ENCODE measurements at regions not wholly inside any gene's neighbourhood (a gene's known extent, or its start where the extent isn't known, plus 50 kb on each side); places are given as distances from the start of the nearest gene placed in this dataset.

DNA sequence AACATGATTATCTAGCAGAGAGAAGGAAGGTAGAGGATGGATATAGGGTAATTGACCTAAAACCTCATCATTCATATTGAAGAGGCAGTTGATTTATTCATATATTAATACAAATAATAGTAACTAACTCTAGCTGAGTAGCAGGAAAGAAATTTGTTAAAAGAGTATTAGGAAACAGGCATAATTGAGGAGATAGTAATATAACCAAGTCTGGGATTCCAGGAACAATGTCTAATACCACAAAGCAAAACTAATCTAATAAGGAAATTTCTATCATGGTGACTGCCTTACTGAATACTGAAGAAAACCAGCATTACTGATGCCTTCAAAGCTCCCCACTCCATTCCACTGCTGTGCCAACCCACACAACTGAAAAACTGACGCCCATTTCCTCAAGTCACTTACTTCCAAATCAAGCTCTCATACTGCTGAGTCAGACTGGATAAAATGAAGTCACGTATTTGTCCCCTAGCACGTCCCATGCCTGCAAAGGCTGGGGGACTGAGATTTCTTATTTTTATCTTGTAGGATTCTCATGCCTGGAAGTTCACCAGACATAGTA, 153.9 kb downstream of the SMC2 start:
- no peak for DNase-seq
- H3K4me1 ChIP-seq (ENCODE audit: low read depth) = no peaks in the 10 kb centered on the region
- intact Hi-C loops (cut with DNase I, micrococcal nuclease) = no loop called here
- ATAC-seq = no peak
- TF ChIP-seq, protein P1, sequence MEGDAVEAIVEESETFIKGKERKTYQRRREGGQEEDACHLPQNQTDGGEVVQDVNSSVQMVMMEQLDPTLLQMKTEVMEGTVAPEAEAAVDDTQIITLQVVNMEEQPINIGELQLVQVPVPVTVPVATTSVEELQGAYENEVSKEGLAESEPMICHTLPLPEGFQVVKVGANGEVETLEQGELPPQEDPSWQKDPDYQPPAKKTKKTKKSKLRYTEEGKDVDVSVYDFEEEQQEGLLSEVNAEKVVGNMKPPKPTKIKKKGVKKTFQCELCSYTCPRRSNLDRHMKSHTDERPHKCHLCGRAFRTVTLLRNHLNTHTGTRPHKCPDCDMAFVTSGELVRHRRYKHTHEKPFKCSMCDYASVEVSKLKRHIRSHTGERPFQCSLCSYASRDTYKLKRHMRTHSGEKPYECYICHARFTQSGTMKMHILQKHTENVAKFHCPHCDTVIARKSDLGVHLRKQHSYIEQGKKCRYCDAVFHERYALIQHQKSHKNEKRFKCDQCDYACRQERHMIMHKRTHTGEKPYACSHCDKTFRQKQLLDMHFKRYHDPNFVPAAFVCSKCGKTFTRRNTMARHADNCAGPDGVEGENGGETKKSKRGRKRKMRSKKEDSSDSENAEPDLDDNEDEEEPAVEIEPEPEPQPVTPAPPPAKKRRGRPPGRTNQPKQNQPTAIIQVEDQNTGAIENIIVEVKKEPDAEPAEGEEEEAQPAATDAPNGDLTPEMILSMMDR (IDR thresholded peaks at IDR 0.05) = no peak
- no peaks in the 10 kb centered on the region for H3K36me3 ChIP-seq (ENCODE audit: low read depth)
- H3K4me3 ChIP-seq = no peak overlapping the region
- no peaks in the 10 kb centered on the region for H3K9me3 ChIP-seq

DNA sequence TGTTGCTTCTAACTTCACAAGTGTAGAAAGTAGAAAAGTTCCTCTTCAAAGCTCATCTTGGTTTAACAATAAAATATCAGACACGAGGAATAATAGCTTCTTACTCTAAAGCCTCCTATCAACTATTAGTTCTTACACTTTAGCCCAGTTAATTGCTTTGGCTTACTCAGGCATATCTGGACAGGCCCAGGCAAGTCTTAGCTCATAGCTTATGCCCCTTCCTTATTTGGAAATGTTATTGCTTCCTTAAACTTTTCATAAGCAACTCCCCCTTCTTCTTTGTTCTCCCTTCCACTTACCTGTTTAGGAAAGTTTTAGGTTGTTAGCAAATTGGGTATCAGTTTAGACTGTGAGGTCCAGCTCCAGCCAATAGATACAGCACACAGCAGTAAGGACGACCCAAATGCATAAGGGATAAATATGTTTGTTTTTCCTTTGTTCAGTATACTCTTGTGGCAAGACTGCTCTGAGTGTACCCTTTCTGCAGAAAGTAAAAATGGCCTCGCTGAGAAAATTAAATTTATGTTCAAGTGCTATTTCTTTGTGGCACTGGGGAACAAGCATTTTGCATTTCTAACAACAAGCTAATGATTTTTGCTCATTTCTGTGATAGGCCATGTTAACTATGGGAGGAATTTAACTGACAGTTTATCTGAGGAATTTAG, 162.1 kb downstream of the SMC2 start:
- Histone ChIP-seq H3K4me3 (no peak overlapping the region), H3K4me1 (ENCODE audit: low read depth) (no peaks in the 10 kb centered on the region), H3K9me3 (peaks cover 6% of the 10 kb centered on the region), H3K36me3 (ENCODE audit: low read depth) (no peaks in the 10 kb centered on the region)
- ATAC-seq = no peak
- TF ChIP-seq, protein P1 (IDR thresholded peaks at IDR 0.05) = no peak
- intact Hi-C loops (cut with DNase I, micrococcal nuclease) = no loop called here
- DNase-seq = no peak

DNA sequence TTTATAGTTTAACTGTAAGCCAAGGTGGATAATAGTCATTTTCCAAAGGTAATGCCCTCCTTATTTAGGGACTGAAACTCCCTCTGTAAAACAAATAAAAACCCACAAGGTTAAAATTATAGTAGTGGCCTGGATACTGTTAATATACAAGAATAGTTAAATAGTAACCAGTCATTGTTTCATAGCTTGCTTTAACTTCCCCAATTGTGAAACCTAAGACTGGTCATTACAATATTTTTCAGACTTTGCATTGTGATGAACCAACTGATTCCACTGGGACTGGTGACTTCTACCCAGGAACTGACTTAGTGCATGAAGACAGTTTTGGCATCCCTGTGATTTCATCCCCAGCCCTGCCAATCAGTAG, 162.6 kb downstream of the SMC2 start:
- no peaks in the 10 kb centered on the region for H3K4me1 ChIP-seq (ENCODE audit: low read depth)
- ATAC-seq (no peak), DNase-seq (no peak)
- no peaks in the 10 kb centered on the region for H3K36me3 ChIP-seq (ENCODE audit: low read depth)
- TF ChIP-seq, protein P1 (IDR thresholded peaks at IDR 0.05) = no peak
- intact Hi-C loops (cut with DNase I, micrococcal nuclease) = no loop called here
- no peak overlapping the region for H3K4me3 ChIP-seq
- H3K9me3 ChIP-seq = peaks cover 6% of the 10 kb centered on the region

- Histone ChIP-seq H3K36me3 (ENCODE audit: low read depth) (no peaks in the 10 kb centered on the region), H3K9me3 (peaks cover 6% of the 10 kb centered on the region), H3K4me1 (ENCODE audit: low read depth) (no peaks in the 10 kb centered on the region), H3K4me3 (no peak overlapping the region)
- intact Hi-C loops (cut with DNase I, micrococcal nuclease) = no loop called here
- DNase-seq = no peak
- ATAC-seq = no peak
- TF ChIP-seq, protein P1 (IDR thresholded peaks at IDR 0.05) = no peak
Observed at GRCh38 chr9:104258296-104259011, 164.3 kb downstream of the SMC2 start.

DNA sequence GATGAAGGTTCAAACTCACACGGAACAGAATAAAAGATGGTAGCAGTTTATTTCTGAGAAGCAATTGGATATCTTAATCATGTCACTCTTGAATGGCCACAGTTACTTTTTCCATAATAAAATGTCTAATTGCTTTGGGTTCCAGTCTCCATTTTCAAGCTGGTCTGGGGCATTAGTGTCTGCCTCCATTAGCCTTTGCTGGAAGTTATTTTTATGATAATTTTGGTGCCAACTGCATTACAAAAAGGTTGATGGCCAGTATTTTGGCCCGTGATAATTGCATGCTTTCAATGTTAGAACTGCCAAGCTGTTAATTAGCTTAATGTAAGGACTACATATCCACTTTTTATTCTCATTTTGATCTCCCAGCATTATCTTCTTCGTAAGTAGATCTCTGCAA, 165.9 kb downstream of the SMC2 start:
- intact Hi-C loops (cut with DNase I, micrococcal nuclease) = no loop called here
- no peak overlapping the region for H3K4me3 ChIP-seq
- H3K4me1 ChIP-seq (ENCODE audit: low read depth) = no peaks in the 10 kb centered on the region
- DNase-seq = no peak
- no peaks in the 10 kb centered on the region for H3K36me3 ChIP-seq (ENCODE audit: low read depth)
- peaks cover 6% of the 10 kb centered on the region for H3K9me3 ChIP-seq
- ATAC-seq = no peak
- TF ChIP-seq, protein P1 (IDR thresholded peaks at IDR 0.05) = no peak

Measured in mucosa of descending colon (tissue), 3 donors.